ENCODE measurements at regions not wholly inside any gene's neighbourhood (a gene's known extent, or its start where the extent isn't known, plus 50 kb on each side); places are given as distances from the start of the nearest gene placed in this dataset.

DNA sequence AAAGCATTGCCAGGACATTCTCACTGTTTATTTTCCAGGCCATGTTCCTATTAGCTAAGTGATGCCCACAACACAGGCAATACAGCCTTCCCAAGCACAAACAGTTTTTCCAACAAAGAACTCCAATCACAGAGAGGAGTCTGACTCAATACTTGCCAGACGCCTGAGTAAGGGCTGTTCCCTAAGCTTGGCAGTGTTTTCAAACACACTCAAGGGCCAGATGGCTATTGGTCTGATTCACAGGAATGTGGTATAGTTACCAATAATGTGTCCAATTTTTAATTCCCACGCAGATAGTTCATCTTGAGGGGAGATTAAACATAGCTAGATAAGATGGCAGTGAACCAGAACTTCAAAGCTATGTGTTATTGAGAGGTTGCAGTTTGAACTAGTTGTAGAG lies 381.0 kb downstream of the SNAPC1 start:
- TF ChIP-seq, protein P1, sequence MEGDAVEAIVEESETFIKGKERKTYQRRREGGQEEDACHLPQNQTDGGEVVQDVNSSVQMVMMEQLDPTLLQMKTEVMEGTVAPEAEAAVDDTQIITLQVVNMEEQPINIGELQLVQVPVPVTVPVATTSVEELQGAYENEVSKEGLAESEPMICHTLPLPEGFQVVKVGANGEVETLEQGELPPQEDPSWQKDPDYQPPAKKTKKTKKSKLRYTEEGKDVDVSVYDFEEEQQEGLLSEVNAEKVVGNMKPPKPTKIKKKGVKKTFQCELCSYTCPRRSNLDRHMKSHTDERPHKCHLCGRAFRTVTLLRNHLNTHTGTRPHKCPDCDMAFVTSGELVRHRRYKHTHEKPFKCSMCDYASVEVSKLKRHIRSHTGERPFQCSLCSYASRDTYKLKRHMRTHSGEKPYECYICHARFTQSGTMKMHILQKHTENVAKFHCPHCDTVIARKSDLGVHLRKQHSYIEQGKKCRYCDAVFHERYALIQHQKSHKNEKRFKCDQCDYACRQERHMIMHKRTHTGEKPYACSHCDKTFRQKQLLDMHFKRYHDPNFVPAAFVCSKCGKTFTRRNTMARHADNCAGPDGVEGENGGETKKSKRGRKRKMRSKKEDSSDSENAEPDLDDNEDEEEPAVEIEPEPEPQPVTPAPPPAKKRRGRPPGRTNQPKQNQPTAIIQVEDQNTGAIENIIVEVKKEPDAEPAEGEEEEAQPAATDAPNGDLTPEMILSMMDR (IDR thresholded peaks at IDR 0.05): no peak
- H3K27ac Mint-ChIP-seq (ENCODE audit: unreplicated experiment): no peak overlapping the region
- H3K4me3 Mint-ChIP-seq (ENCODE audit: unreplicated experiment): no peak overlapping the region
- H3K4me1 Mint-ChIP-seq (ENCODE audit: unreplicated experiment): peaks cover 9% of the 10 kb centered on the region
- no peak for DNase-seq (ENCODE audit: extremely low spot score, unreplicated experiment)
- H3K9me3 Mint-ChIP-seq (ENCODE audit: unreplicated experiment): peaks cover 17% of the 10 kb centered on the region
- peaks cover 50% of the 10 kb centered on the region for H3K27me3 Mint-ChIP-seq (ENCODE audit: unreplicated experiment)
- H3K36me3 Mint-ChIP-seq (ENCODE audit: unreplicated experiment): no peaks in the 10 kb centered on the region

DNA sequence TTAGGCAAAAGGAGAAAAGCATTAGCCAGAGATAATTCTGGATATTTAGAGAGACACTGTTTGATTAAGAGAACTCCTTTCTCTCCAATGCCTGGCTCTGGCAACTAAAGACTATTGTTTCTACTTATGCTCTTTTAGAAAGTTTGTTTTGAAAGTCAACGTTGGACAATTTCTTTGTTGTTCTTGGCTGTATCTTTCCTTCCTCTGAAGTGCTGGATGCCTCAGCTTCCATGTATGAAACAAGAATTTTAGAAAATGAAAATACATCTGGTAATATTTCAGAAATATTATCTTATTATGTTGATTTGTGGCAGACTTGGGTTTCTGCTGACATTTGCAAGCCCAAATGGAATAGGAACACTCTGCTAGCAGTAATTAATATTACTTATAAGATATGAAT lies 382.6 kb downstream of the SNAPC1 start:
- Mint-ChIP-seq H3K27ac (ENCODE audit: unreplicated experiment) (no peak overlapping the region), H3K9me3 (ENCODE audit: unreplicated experiment) (peaks cover 26% of the 10 kb centered on the region), H3K36me3 (ENCODE audit: unreplicated experiment) (no peaks in the 10 kb centered on the region), H3K4me1 (ENCODE audit: unreplicated experiment) (peaks cover 9% of the 10 kb centered on the region), H3K27me3 (ENCODE audit: unreplicated experiment) (peaks cover 51% of the 10 kb centered on the region), H3K4me3 (ENCODE audit: unreplicated experiment) (no peak overlapping the region)
- DNase-seq (ENCODE audit: extremely low spot score, unreplicated experiment): no peak
- TF ChIP-seq, protein P1 (IDR thresholded peaks at IDR 0.05): no peak

DNA sequence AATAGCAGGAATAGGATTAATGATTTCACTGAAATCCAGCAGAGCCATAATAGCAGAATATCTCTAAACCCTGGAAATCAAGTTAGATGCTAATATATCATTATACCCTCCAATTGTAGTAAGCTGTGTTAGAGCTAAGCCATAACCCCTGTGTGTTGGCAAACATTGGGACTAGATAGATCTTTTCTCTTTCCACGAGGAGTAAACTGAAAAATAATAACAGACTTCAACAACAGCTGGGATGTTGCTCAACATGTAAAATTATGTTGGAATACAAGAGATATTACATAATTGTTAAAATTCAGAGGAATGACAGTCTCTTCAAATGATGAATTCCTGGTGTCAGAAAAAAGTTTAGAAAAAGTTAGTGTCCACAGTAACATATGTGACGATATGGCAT lies 383.8 kb downstream of the SNAPC1 start:
- no peaks in the 10 kb centered on the region for H3K36me3 Mint-ChIP-seq (ENCODE audit: unreplicated experiment)
- H3K27me3 Mint-ChIP-seq (ENCODE audit: unreplicated experiment): peaks cover 51% of the 10 kb centered on the region
- H3K27ac Mint-ChIP-seq (ENCODE audit: unreplicated experiment): no peak overlapping the region
- H3K4me1 Mint-ChIP-seq (ENCODE audit: unreplicated experiment): peaks cover 9% of the 10 kb centered on the region
- DNase-seq (ENCODE audit: extremely low spot score, unreplicated experiment): no peak
- peaks cover 26% of the 10 kb centered on the region for H3K9me3 Mint-ChIP-seq (ENCODE audit: unreplicated experiment)
- no peak overlapping the region for H3K4me3 Mint-ChIP-seq (ENCODE audit: unreplicated experiment)
- TF ChIP-seq, protein P1 (IDR thresholded peaks at IDR 0.05): no peak

DNA sequence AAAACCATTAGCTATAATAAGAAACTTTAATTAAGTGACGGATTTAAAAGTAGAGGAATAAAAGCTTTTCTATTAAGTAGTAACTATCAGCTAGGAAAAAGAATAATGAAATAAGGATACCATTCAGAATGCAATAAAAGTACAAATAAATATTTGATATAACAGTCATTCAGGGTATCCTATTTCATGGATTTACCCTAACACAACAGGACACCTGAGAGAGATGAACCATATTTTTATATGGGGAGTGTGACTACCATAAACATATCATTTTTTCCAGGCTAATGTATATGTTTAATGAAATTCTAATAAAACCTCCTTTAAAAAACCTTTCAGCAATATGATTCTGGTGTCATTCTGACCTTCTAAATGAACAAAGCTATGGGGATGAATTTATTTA lies 393.8 kb downstream of the SNAPC1 start:
- no peak for DNase-seq (ENCODE audit: extremely low spot score, unreplicated experiment)
- no peak overlapping the region for H3K4me3 Mint-ChIP-seq (ENCODE audit: unreplicated experiment)
- peaks cover 69% of the 10 kb centered on the region for H3K27me3 Mint-ChIP-seq (ENCODE audit: unreplicated experiment)
- H3K36me3 Mint-ChIP-seq (ENCODE audit: unreplicated experiment): no peaks in the 10 kb centered on the region
- no peak overlapping the region for H3K27ac Mint-ChIP-seq (ENCODE audit: unreplicated experiment)
- H3K9me3 Mint-ChIP-seq (ENCODE audit: unreplicated experiment): no peaks in the 10 kb centered on the region
- no peaks in the 10 kb centered on the region for H3K4me1 Mint-ChIP-seq (ENCODE audit: unreplicated experiment)
- TF ChIP-seq, protein P1 (IDR thresholded peaks at IDR 0.05): no peak

DNA sequence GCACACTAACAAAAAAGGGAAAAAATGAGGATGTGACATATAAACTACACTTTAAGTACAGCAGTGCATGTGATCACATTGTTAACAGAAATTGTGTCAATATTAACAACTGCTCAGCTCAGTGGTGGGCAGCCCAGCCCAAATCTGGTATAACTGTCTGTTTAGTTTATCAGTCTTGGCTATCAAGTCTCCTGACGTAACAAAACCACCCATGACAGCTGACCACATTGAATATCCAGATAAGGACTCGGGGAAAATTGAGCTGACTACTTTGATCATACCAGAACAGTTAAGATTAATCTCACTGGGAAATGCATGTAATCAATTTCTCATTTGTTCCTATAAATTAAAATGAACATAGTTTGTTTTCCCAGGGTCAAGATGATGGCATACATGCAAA lies 396.6 kb downstream of the SNAPC1 start:
- no peak for DNase-seq (ENCODE audit: extremely low spot score, unreplicated experiment)
- Mint-ChIP-seq H3K9me3 (ENCODE audit: unreplicated experiment) (no peaks in the 10 kb centered on the region), H3K36me3 (ENCODE audit: unreplicated experiment) (no peaks in the 10 kb centered on the region), H3K27ac (ENCODE audit: unreplicated experiment) (no peak overlapping the region), H3K27me3 (ENCODE audit: unreplicated experiment) (peaks cover 73% of the 10 kb centered on the region), H3K4me3 (ENCODE audit: unreplicated experiment) (no peak overlapping the region), H3K4me1 (ENCODE audit: unreplicated experiment) (no peaks in the 10 kb centered on the region)
- TF ChIP-seq, protein P1 (IDR thresholded peaks at IDR 0.05): no peak
